Gastrocnemius medialis (tissue), 4 donors: ENCODE measurements at regions not wholly inside any gene's neighbourhood (a gene's known extent, or its start where the extent isn't known, plus 50 kb on each side); places are given as distances from the start of the nearest gene placed in this dataset.

Experiments used
- CTCF ChIP-seq, 5 experiments: fragments of 450-650 bp in 3 of 5; fragments of 200-600 bp in 2 of 5; sonication (generic) in 2 of 5; IDR thresholded peaks in 4 of 5; conservative IDR thresholded peaks in 1 of 5; 1 replicate in 4 of 5; 2 replicates in 1 of 5; pipeline ENCODE4 v1.5.1; 2016 to 2019; ENCODE audit warnings: antibody characterized with exemption in 5 of 5, mild to moderate bottlenecking in 3 of 5, moderate library complexity in 3 of 5
- POLR2A ChIP-seq, 2 donors: fragments of 450-650 bp; IDR thresholded peaks; one replicate each; pipeline ENCODE4 v1.6.1; 2017; ENCODE audit warnings: antibody characterized with exemption in 2 of 2, mild to moderate bottlenecking in 2 of 2, moderate library complexity in 2 of 2

DNA sequence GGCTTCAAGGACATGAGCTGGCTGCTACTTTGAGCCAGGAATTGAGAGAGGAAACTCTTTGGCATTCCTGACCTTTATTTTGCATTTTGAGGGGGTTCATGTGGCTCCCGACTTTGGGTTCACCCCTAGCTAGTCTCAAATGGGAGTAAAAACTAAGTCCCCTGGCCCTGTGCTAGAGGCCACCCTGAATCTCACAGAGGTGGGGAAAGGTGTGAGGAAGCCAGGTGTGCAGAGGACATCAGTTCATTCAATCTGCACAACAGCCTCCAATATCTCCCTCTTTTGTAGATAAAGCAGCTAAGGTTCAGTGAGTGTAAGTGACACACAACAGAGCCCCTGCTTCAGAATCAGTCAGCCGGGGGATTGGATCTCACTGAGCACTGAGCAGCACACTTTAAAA lies 325.7 kb downstream of the DCDC2C start:
- TF ChIP-seq CTCF (IDR thresholded peaks at IDR 0.05 in 4 of 5, conservative IDR thresholded peaks at IDR 0.05 in 1 of 5) (no peak), POLR2A (IDR thresholded peaks at IDR 0.05) (no peak)
